Liver (tissue), 8 donors: ENCODE measurements at regions not wholly inside any gene's neighbourhood (a gene's known extent, or its start where the extent isn't known, plus 50 kb on each side); places are given as distances from the start of the nearest gene placed in this dataset.

Experiments used
- DNase-seq: peaks from one replicate; pipeline ENCODE4 v3.0.0-alpha.2; 2017; ENCODE audit warnings: low spot score
- H3K27ac ChIP-seq, 2 donors: one replicate each; pipeline ENCODE4 v1.7.0; 2013; ENCODE audit warnings: inconsistent platforms in 2 of 2, low read length in 2 of 2, control low read depth in 1 of 2, low read depth in 1 of 2, mild to moderate bottlenecking in 1 of 2
- H3K27me3 ChIP-seq, 4 donors: one replicate each; pipeline versions ENCODE4 v1.6.1 to v1.7.0; 2013; ENCODE audit warnings: low read length in 3 of 4, inconsistent platforms in 1 of 4, mild to moderate bottlenecking in 1 of 4, moderate library complexity in 1 of 4; ENCODE audit not compliant: control insufficient read depth in 4 of 4, insufficient read depth in 4 of 4
- H3K36me3 ChIP-seq, 4 donors: one replicate each; pipeline versions ENCODE4 v1.6.1 to v1.7.0; 2013; ENCODE audit warnings: low read length in 3 of 4, mild to moderate bottlenecking in 3 of 4, low read depth in 1 of 4, moderate library complexity in 1 of 4; ENCODE audit not compliant: control insufficient read depth in 4 of 4, insufficient read depth in 3 of 4
- H3K4me1 ChIP-seq, 4 donors: one replicate each; pipeline versions ENCODE4 v1.6.1 to v1.7.0; 2013; ENCODE audit warnings: low read length in 3 of 4, mild to moderate bottlenecking in 3 of 4, moderate library complexity in 1 of 4; ENCODE audit not compliant: control insufficient read depth in 4 of 4, insufficient read depth in 4 of 4
- H3K4me3 ChIP-seq, 3 donors: one replicate each; pipeline versions ENCODE4 v1.6.1 to v1.7.0; 2013; ENCODE audit warnings: low read length in 3 of 3, control low read depth in 1 of 3, low read depth in 1 of 3, mild to moderate bottlenecking in 1 of 3
- H3K9ac ChIP-seq, 2 donors: one replicate each; pipeline ENCODE4 v1.7.0; 2013; ENCODE audit warnings: low read length in 2 of 2, mild to moderate bottlenecking in 2 of 2, moderate library complexity in 2 of 2, control low read depth in 1 of 2, low read depth in 1 of 2
- H3K9me3 ChIP-seq, 4 donors: one replicate each; pipeline versions ENCODE4 v1.6.1 to v1.7.0; 2013; ENCODE audit warnings: low read length in 3 of 4; ENCODE audit not compliant: control insufficient read depth in 4 of 4
- ATF3 ChIP-seq: IDR thresholded peaks from 2 replicates; pipeline ENCODE4 v1.6.1; 2016; ENCODE audit warnings: antibody characterized with exemption
- CTCF ChIP-seq: fragments of 150-350 bp; IDR thresholded peaks from 2 replicates; pipeline ENCODE4 v1.5.1; 2017; ENCODE audit warnings: improper control_type of control experiment, low read depth, low read length; ENCODE audit not compliant: missing input control
- EGR1 ChIP-seq, 2 donors: IDR thresholded peaks; 2 replicates each; pipeline ENCODE4 v1.6.1; 2016 to 2018; ENCODE audit warnings: antibody characterized with exemption in 2 of 2, low read depth in 2 of 2
- FOXA1 ChIP-seq: IDR thresholded peaks from 2 replicates; pipeline ENCODE4 v1.6.1; 2016; ENCODE audit warnings: antibody characterized with exemption
- FOXA2 ChIP-seq: IDR thresholded peaks from 2 replicates; pipeline ENCODE4 v1.6.1; 2016; ENCODE audit warnings: antibody characterized with exemption
- GABPA ChIP-seq, 2 donors: IDR thresholded peaks in 1 of 2; conservative IDR thresholded peaks in 1 of 2; 2 replicates each; pipeline ENCODE4 v1.6.1; 2016; ENCODE audit warnings: antibody characterized with exemption in 2 of 2, mild to moderate bottlenecking in 1 of 2, moderate library complexity in 1 of 2
- HNF4A ChIP-seq, 2 donors: conservative IDR thresholded peaks; 2 replicates each; pipeline ENCODE4 v1.6.1; 2016; ENCODE audit warnings: antibody characterized with exemption in 2 of 2, mild to moderate bottlenecking in 2 of 2
- HNF4G ChIP-seq: IDR thresholded peaks from 2 replicates; pipeline ENCODE4 v1.6.1; 2016; ENCODE audit warnings: antibody characterized with exemption
- JUND ChIP-seq, 2 donors: IDR thresholded peaks; 2 replicates each; pipeline ENCODE4 v1.6.1; 2016; ENCODE audit warnings: antibody characterized with exemption in 2 of 2
- MAX ChIP-seq: IDR thresholded peaks from 2 replicates; pipeline ENCODE4 v1.6.1; 2016; ENCODE audit warnings: antibody characterized with exemption
- NR2F2 ChIP-seq: IDR thresholded peaks from 2 replicates; pipeline ENCODE4 v1.6.1; 2016; ENCODE audit warnings: antibody characterized with exemption
- RAD21 ChIP-seq, 2 donors: IDR thresholded peaks; 2 replicates each; pipeline ENCODE4 v1.6.1; 2016; ENCODE audit warnings: antibody characterized with exemption in 2 of 2, mild to moderate bottlenecking in 2 of 2
- REST ChIP-seq: IDR thresholded peaks from 2 replicates; pipeline ENCODE4 v1.6.1; 2016; ENCODE audit warnings: antibody characterized with exemption, mild to moderate bottlenecking
- RXRA ChIP-seq, 2 donors: IDR thresholded peaks; 2 replicates each; pipeline ENCODE4 v1.6.1; 2017 to 2018; ENCODE audit warnings: antibody characterized with exemption in 2 of 2, mild to moderate bottlenecking in 1 of 2
- SP1 ChIP-seq: IDR thresholded peaks from 2 replicates; pipeline ENCODE4 v1.6.1; 2018; ENCODE audit warnings: antibody characterized with exemption, mild to moderate bottlenecking
- TAF1 ChIP-seq: conservative IDR thresholded peaks from 2 replicates; pipeline ENCODE4 v1.6.1; 2016; ENCODE audit warnings: antibody characterized with exemption, mild to moderate bottlenecking
- YY1 ChIP-seq: IDR thresholded peaks from 2 replicates; pipeline ENCODE4 v1.6.1; 2016; ENCODE audit warnings: antibody characterized with exemption, mild to moderate bottlenecking
- ZBTB33 ChIP-seq: IDR thresholded peaks from 2 replicates; pipeline ENCODE4 v1.6.1; 2016; ENCODE audit warnings: antibody characterized with exemption
- WGBS: extraction: QIAGEN DNeasy Blood & Tissue Kit; methylation state at CpG from one replicate; pipeline ENCODE4 v1.1.7; 2013; 5-methylcytosine and 5-hydroxymethylcytosine counted together
- donor health status: healthy.
- donor health status: healthy.
- donor health status: healthy.
- donor health status: healthy.
- donor health status: healthy.

- TF ChIP-seq CTCF (no peak), NR2F2 (no peak), RXRA (IDR thresholded peaks at IDR 0.05) (no peak), GABPA (IDR thresholded peaks at IDR 0.05 in 1 of 2, conservative IDR thresholded peaks at IDR 0.05 in 1 of 2) (no peak), JUND (IDR thresholded peaks at IDR 0.05) (no peak), FOXA2 (no peak), TAF1 (no peak), YY1 (no peak)
Observed at GRCh38 chr2:180905461-180905860, 74.9 kb upstream of the UBE2E3 start (continued).

GRCh38 chr2:180905002-180905401 is 75.4 kb upstream of the UBE2E3 start:
- TF ChIP-seq GABPA (IDR thresholded peaks at IDR 0.05 in 1 of 2, conservative IDR thresholded peaks at IDR 0.05 in 1 of 2): no peak
- TF ChIP-seq MAX: no peak
- no peak for TF ChIP-seq HNF4G
- no peak for TF ChIP-seq CTCF
- TF ChIP-seq SP1: no peak
- no peak for TF ChIP-seq FOXA1
- TF ChIP-seq EGR1 (IDR thresholded peaks at IDR 0.05; ENCODE audit: low read depth in 2 of 2): no peak
- TF ChIP-seq RAD21 (IDR thresholded peaks at IDR 0.05): no peak
- TF ChIP-seq JUND (IDR thresholded peaks at IDR 0.05): no peak
- no peak for TF ChIP-seq YY1
- no peak for TF ChIP-seq ZBTB33
- TF ChIP-seq REST: no peak
- TF ChIP-seq RXRA (IDR thresholded peaks at IDR 0.05): no peak
- no peak for TF ChIP-seq TAF1
- TF ChIP-seq HNF4A (conservative IDR thresholded peaks at IDR 0.05): no peak
- TF ChIP-seq NR2F2: no peak
- TF ChIP-seq FOXA2: no peak
- TF ChIP-seq ATF3: no peak
- no peak overlapping the region for H3K27ac ChIP-seq
- H3K27me3 ChIP-seq: no peaks in the 10 kb centered on the region
- H3K9me3 ChIP-seq: no peaks in the 10 kb centered on the region
- no peak for DNase-seq
- WGBS: 54% methylated on average over 4 of the region's 4 CpGs
- H3K36me3 ChIP-seq: no peaks in the 10 kb centered on the region
- no peak overlapping the region for H3K9ac ChIP-seq
- H3K4me3 ChIP-seq: no peak overlapping the region
- no peaks in the 10 kb centered on the region for H3K4me1 ChIP-seq
